HEK293 (cell line): ENCODE measurements at regions not wholly inside any gene's neighbourhood (a gene's known extent, or its start where the extent isn't known, plus 50 kb on each side); places are given as distances from the start of the nearest gene placed in this dataset.

Experiments
- CTCF ChIP-seq: fragments of 450-650 bp; formaldehyde crosslinking; IDR thresholded peaks from 2 replicates; pipeline ENCODE4 v1.5.1; 2016; ENCODE audit warnings: missing biosample characterization, missing genetic modification characterization
- REST ChIP-seq: fragments of 450-650 bp; formaldehyde crosslinking; IDR thresholded peaks from 2 replicates; pipeline ENCODE4 v1.5.1; 2016; ENCODE audit warnings: missing biosample characterization, missing genetic modification characterization
- ZBTB11 ChIP-seq: fragments of 450-650 bp; formaldehyde crosslinking; conservative IDR thresholded peaks from 2 replicates; pipeline ENCODE4 v1.5.1; 2016; ENCODE audit warnings: low read depth, missing biosample characterization, missing genetic modification characterization
- ZBTB21 ChIP-seq: fragments of 450-650 bp; formaldehyde crosslinking; IDR thresholded peaks from 2 replicates; pipeline ENCODE4 v1.5.1; 2017; ENCODE audit warnings: missing biosample characterization, missing genetic modification characterization
- ZBTB7A ChIP-seq: fragments of 450-650 bp; formaldehyde crosslinking; IDR thresholded peaks from 2 replicates; pipeline ENCODE4 v1.5.1; 2016; ENCODE audit warnings: low read depth, missing biosample characterization, missing genetic modification characterization
- ZBTB8A ChIP-seq: fragments of 450-650 bp; formaldehyde crosslinking; IDR thresholded peaks from 2 replicates; pipeline ENCODE4 v1.5.1; 2016; ENCODE audit warnings: missing biosample characterization, missing genetic modification characterization
- ZNF174 ChIP-seq: fragments of 450-650 bp; formaldehyde crosslinking; IDR thresholded peaks from 2 replicates; pipeline ENCODE4 v1.5.0; 2017; ENCODE audit warnings: missing biosample characterization, mild to moderate bottlenecking, missing genetic modification characterization
- ZNF561 ChIP-seq: fragments of 450-650 bp; IDR thresholded peaks from 2 replicates; pipeline ENCODE4 v1.5.1; 2018; ENCODE audit warnings: missing biosample characterization, missing genetic modification characterization, borderline replicate concordance
- ZNF580 ChIP-seq: fragments of 450-650 bp; formaldehyde crosslinking; IDR thresholded peaks from 2 replicates; pipeline ENCODE4 v1.5.1; 2016; ENCODE audit warnings: missing biosample characterization, missing genetic modification characterization
- ZNF623 ChIP-seq: fragments of 450-650 bp; formaldehyde crosslinking; IDR thresholded peaks from 2 replicates; pipeline ENCODE4 v1.5.1; 2016; ENCODE audit warnings: missing biosample characterization, missing genetic modification characterization

GRCh38 chr1:88538222-88538899 is 145.7 kb upstream of the PKN2 start:
- TF ChIP-seq ZBTB11: no peak
- TF ChIP-seq ZNF561 (tag by site-specific recombination): no peak
- TF ChIP-seq ZNF174: no peak
- no peak for TF ChIP-seq CTCF (tag by site-specific recombination)
- TF ChIP-seq ZBTB8A (tag by site-specific recombination): no peak
- no peak for TF ChIP-seq ZBTB21 (tag by site-specific recombination)
- no peak for TF ChIP-seq ZBTB7A (tag by site-specific recombination)
- no peak for TF ChIP-seq ZNF580 (tag by site-specific recombination)
- TF ChIP-seq ZNF623 (tag by site-specific recombination): no peak
- no peak for TF ChIP-seq REST (tag by site-specific recombination)
